Prostate gland (tissue), 2 donors: ENCODE measurements at regions not wholly inside any gene's neighbourhood (a gene's known extent, or its start where the extent isn't known, plus 50 kb on each side); places are given as distances from the start of the nearest gene placed in this dataset.
"Not testable (repeated sequence)": the region's sequence is repeated elsewhere in the genome, so short reads cannot be mapped to it uniquely, and the experiment has no call there.

Experiments
- POLR2A ChIP-seq: fragments of 450-650 bp; IDR thresholded peaks from one replicate; pipeline ENCODE4 v1.6.1; 2016; ENCODE audit warnings: antibody characterized with exemption, mild to moderate bottlenecking
- TF ChIP-seq, protein P1 (sequence below), 4 experiments: fragments of 200-600 bp in 2 of 4; fragments of 450-650 bp in 2 of 4; sonication (generic) in 2 of 4; IDR thresholded peaks; 1 replicate in 3 of 4; 2 replicates in 1 of 4; pipeline ENCODE4 v1.5.1; 2016 to 2019; ENCODE audit warnings: antibody characterized with exemption in 4 of 4, mild to moderate bottlenecking in 2 of 4, moderate library complexity in 2 of 4

- TF ChIP-seq, protein P1, sequence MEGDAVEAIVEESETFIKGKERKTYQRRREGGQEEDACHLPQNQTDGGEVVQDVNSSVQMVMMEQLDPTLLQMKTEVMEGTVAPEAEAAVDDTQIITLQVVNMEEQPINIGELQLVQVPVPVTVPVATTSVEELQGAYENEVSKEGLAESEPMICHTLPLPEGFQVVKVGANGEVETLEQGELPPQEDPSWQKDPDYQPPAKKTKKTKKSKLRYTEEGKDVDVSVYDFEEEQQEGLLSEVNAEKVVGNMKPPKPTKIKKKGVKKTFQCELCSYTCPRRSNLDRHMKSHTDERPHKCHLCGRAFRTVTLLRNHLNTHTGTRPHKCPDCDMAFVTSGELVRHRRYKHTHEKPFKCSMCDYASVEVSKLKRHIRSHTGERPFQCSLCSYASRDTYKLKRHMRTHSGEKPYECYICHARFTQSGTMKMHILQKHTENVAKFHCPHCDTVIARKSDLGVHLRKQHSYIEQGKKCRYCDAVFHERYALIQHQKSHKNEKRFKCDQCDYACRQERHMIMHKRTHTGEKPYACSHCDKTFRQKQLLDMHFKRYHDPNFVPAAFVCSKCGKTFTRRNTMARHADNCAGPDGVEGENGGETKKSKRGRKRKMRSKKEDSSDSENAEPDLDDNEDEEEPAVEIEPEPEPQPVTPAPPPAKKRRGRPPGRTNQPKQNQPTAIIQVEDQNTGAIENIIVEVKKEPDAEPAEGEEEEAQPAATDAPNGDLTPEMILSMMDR (IDR thresholded peaks at IDR 0.05): not testable (repeated sequence)
- TF ChIP-seq POLR2A: not testable (repeated sequence)
Measured at GRCh38 chr2:87610974-87611373, 136.9 kb upstream of the PLGLB2 start.
